Esophagus muscularis mucosa (tissue), 4 donors: ENCODE measurements at regions not wholly inside any gene's neighbourhood (a gene's known extent, or its start where the extent isn't known, plus 50 kb on each side); places are given as distances from the start of the nearest gene placed in this dataset.

ENCODE experiments used
- EP300 ChIP-seq: sonication (generic); formaldehyde crosslinking; IDR thresholded peaks from one replicate; pipeline ENCODE4 v1.6.1; 2017; ENCODE audit warnings: antibody characterized with exemption
- POLR2A ChIP-seq: fragments of 450-650 bp; IDR thresholded peaks from one replicate; pipeline ENCODE4 v1.6.1; 2017; ENCODE audit warnings: antibody characterized with exemption, moderate library complexity, mild to moderate bottlenecking, low read depth
- POLR2AphosphoS5 ChIP-seq, 2 donors: sonication (generic); formaldehyde crosslinking; IDR thresholded peaks; one replicate each; pipeline ENCODE4 v1.6.1; 2017; ENCODE audit warnings: antibody characterized with exemption in 2 of 2
- TF ChIP-seq, protein P1 (sequence below), 3 experiments: fragments of 200-600 bp in 2 of 3; fragments of 450-650 bp in 1 of 3; sonication (generic) in 2 of 3; IDR thresholded peaks; one replicate each; pipeline ENCODE4 v1.5.1; 2017 to 2019; ENCODE audit warnings: antibody characterized with exemption in 3 of 3, mild to moderate bottlenecking in 2 of 3, moderate library complexity in 1 of 3

DNA sequence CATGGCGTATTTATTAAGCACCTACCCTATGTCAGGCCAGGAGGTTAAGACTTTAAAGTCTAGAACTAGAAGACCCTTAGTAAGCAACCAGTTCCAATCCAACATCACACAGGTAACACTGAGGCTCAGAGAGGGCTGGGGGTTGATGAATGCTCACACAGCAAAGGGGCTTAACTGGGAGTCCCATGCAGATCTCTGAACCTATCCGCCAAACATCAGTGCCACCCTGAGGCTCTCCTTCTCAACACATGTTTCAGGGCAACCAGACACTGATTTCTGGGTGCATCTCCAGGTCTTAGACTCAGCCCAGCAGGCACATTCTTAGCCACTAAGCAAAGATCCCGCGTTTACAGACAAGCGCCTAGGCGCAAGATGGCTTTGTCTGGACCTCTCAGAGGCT is 92.0 kb upstream of the SLC6A11 start:
- no peak for TF ChIP-seq POLR2A
- TF ChIP-seq, protein P1, sequence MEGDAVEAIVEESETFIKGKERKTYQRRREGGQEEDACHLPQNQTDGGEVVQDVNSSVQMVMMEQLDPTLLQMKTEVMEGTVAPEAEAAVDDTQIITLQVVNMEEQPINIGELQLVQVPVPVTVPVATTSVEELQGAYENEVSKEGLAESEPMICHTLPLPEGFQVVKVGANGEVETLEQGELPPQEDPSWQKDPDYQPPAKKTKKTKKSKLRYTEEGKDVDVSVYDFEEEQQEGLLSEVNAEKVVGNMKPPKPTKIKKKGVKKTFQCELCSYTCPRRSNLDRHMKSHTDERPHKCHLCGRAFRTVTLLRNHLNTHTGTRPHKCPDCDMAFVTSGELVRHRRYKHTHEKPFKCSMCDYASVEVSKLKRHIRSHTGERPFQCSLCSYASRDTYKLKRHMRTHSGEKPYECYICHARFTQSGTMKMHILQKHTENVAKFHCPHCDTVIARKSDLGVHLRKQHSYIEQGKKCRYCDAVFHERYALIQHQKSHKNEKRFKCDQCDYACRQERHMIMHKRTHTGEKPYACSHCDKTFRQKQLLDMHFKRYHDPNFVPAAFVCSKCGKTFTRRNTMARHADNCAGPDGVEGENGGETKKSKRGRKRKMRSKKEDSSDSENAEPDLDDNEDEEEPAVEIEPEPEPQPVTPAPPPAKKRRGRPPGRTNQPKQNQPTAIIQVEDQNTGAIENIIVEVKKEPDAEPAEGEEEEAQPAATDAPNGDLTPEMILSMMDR (IDR thresholded peaks at IDR 0.05), result no peak
- TF ChIP-seq EP300, result no peak
- TF ChIP-seq POLR2AphosphoS5 (IDR thresholded peaks at IDR 0.05), result no peak
